ENCODE measurements at regions not wholly inside any gene's neighbourhood (a gene's known extent, or its start where the extent isn't known, plus 50 kb on each side); places are given as distances from the start of the nearest gene placed in this dataset.
A peak's percentile ranks its signal among the peaks of the same experiment; 100 is the strongest.
"Not testable (repeated sequence)": the region's sequence is repeated elsewhere in the genome, so short reads cannot be mapped to it uniquely, and the experiment has no call there.

- H3K27me3 ChIP-seq; H3K4me1 ChIP-seq; H3K27ac ChIP-seq; H3K36me3 ChIP-seq; H3K4me3 ChIP-seq; H3K9me3 ChIP-seq (replicated peaks): not testable (repeated sequence)
- DNase-seq: peak in 1 of 2 experiments; percentile 40
These were observed 228.1 kb downstream of the SHCBP1 start for GRCh38 chr16:46392930-46393722.

- not testable (repeated sequence) for H3K27me3 ChIP-seq; H3K9me3 ChIP-seq (replicated peaks); H3K4me3 ChIP-seq; H3K36me3 ChIP-seq; H3K27ac ChIP-seq; H3K4me1 ChIP-seq
- peak; percentile 16 to 36 for DNase-seq
These were observed 230.3 kb downstream of the SHCBP1 start for GRCh38 chr16:46390660-46391462.

- H3K27me3 ChIP-seq; H3K9me3 ChIP-seq (replicated peaks); H3K36me3 ChIP-seq; H3K4me1 ChIP-seq; H3K27ac ChIP-seq; H3K4me3 ChIP-seq: not testable (repeated sequence)
- peak; percentile 71 to 87 for DNase-seq
These were observed 231.6 kb downstream of the SHCBP1 start for GRCh38 chr16:46389561-46390041.

- not testable (repeated sequence) for DNase-seq; H3K4me3 ChIP-seq; H3K27ac ChIP-seq; H3K9me3 ChIP-seq (replicated peaks); H3K27me3 ChIP-seq; H3K36me3 ChIP-seq; H3K4me1 ChIP-seq
These were observed 232.2 kb downstream of the SHCBP1 start for GRCh38 chr16:46388939-46389491.

- DNase-seq: peak in 1 of 2 experiments; percentile 42
- not testable (repeated sequence) for H3K27me3 ChIP-seq; H3K27ac ChIP-seq; H3K9me3 ChIP-seq (replicated peaks); H3K36me3 ChIP-seq; H3K4me3 ChIP-seq; H3K4me1 ChIP-seq
These were observed 232.8 kb downstream of the SHCBP1 start for GRCh38 chr16:46388354-46388753.

GRCh38 chr16:46387720-46388119 is 233.5 kb downstream of the SHCBP1 start:
- not testable (repeated sequence) for H3K36me3 ChIP-seq; H3K4me1 ChIP-seq; H3K27ac ChIP-seq; H3K4me3 ChIP-seq; H3K9me3 ChIP-seq (replicated peaks); H3K27me3 ChIP-seq
- peak in 1 of 2 experiments; percentile 60 for DNase-seq

GRCh38 chr16:46386805-46387620 is 234.2 kb downstream of the SHCBP1 start:
- not testable (repeated sequence) for H3K4me3 ChIP-seq; H3K9me3 ChIP-seq (replicated peaks); H3K27me3 ChIP-seq; H3K4me1 ChIP-seq; H3K36me3 ChIP-seq; H3K27ac ChIP-seq
- peak in 1 of 2 experiments; percentile 8 for DNase-seq

GRCh38 chr16:46386110-46386771 is 234.9 kb downstream of the SHCBP1 start:
- H3K27me3 ChIP-seq; H3K4me1 ChIP-seq; H3K36me3 ChIP-seq; H3K27ac ChIP-seq; H3K4me3 ChIP-seq; H3K9me3 ChIP-seq (replicated peaks): not testable (repeated sequence)
- peak in 1 of 2 experiments; percentile 58 for DNase-seq

- not testable (repeated sequence) for H3K4me1 ChIP-seq; H3K27me3 ChIP-seq; H3K27ac ChIP-seq; H3K36me3 ChIP-seq; H3K4me3 ChIP-seq; H3K9me3 ChIP-seq (replicated peaks)
- DNase-seq: peak in 1 of 2 experiments; percentile 43
These were observed 236.7 kb downstream of the SHCBP1 start for GRCh38 chr16:46384285-46385061.

GRCh38 chr16:46383581-46383980 is 237.6 kb downstream of the SHCBP1 start:
- not testable (repeated sequence) for H3K4me3 ChIP-seq; H3K9me3 ChIP-seq (replicated peaks); H3K36me3 ChIP-seq; H3K27ac ChIP-seq; H3K4me1 ChIP-seq; H3K27me3 ChIP-seq
- DNase-seq: peak in 1 of 2 experiments; percentile 5

- H3K4me1 ChIP-seq; H3K27me3 ChIP-seq; H3K27ac ChIP-seq; H3K36me3 ChIP-seq; H3K9me3 ChIP-seq (replicated peaks); H3K4me3 ChIP-seq: not testable (repeated sequence)
- DNase-seq: peak in 1 of 2 experiments; percentile 23
These were observed 238.2 kb downstream of the SHCBP1 start for GRCh38 chr16:46382791-46383541.

- DNase-seq, H3K27ac ChIP-seq, H3K4me1 ChIP-seq: not testable (repeated sequence)
These were observed 239.1 kb downstream of the SHCBP1 start for GRCh38 chr16:46382079-46382478.

GRCh38 chr16:46381344-46381743 is 239.8 kb downstream of the SHCBP1 start:
- DNase-seq: peak in 1 of 2 experiments; percentile 6
- H3K4me3 ChIP-seq; H3K27me3 ChIP-seq; H3K27ac ChIP-seq; H3K4me1 ChIP-seq; H3K36me3 ChIP-seq; H3K9me3 ChIP-seq (replicated peaks): not testable (repeated sequence)

More at GRCh38 chr16:46382079-46382478, 239.1 kb downstream of the SHCBP1 start:
- H3K4me3 ChIP-seq; H3K27me3 ChIP-seq; H3K9me3 ChIP-seq (replicated peaks); H3K36me3 ChIP-seq: not testable (repeated sequence)
